ENCODE measurements at regions not wholly inside any gene's neighbourhood (a gene's known extent, or its start where the extent isn't known, plus 50 kb on each side); places are given as distances from the start of the nearest gene placed in this dataset.

DNA sequence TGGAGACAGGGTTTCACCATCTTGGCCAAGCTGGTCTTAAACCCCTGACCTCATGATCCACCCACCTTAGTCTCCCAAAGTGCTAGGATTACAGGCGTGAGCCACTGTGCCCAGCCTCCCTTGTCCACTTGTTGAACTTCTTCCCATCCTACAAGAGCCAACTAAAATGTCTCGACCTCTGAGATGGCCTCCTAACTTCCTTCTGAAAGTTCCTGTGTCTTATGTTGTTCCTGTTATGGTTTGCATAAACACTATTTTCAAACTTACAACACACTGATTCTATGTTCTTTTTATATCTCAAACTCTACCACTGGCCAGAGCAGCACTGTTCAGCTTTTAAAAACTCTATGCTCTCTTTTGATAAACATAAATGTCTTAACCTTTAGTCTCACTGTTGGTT is 63.3 kb upstream of the UGP2 start:
- peaks cover 12% of the 10 kb centered on the region for H3K4me1 Mint-ChIP-seq (ENCODE audit: low read depth)
- H3K27ac Mint-ChIP-seq = no peak overlapping the region
- H3K27me3 Mint-ChIP-seq (ENCODE audit: insufficient read depth) = no peaks in the 10 kb centered on the region

GRCh38 chr2:63780518-63781155 is 61.1 kb upstream of the UGP2 start:
- Mint-ChIP-seq H3K9me3 (no peaks in the 10 kb centered on the region), H3K27ac (no peak overlapping the region), H3K4me3 (no peak overlapping the region), H3K36me3 (ENCODE audit: low read depth) (0 out of 2 replicates have a peak, but pooled peaks cover 4% of the 10 kb centered on the region), H3K4me1 (ENCODE audit: low read depth) (peaks cover 12% of the 10 kb centered on the region), H3K27me3 (ENCODE audit: insufficient read depth) (no peaks in the 10 kb centered on the region)
- no peak for DNase-seq
- TF ChIP-seq CTCF (IDR thresholded peaks at IDR 0.05) = no peak

More for the DNA sequence above, 63.3 kb upstream of the UGP2 start:
- H3K4me3 Mint-ChIP-seq = no peak overlapping the region
- H3K9me3 Mint-ChIP-seq = no peaks in the 10 kb centered on the region
- TF ChIP-seq CTCF (IDR thresholded peaks at IDR 0.05) = no peak
- DNase-seq = no peak
- 0 out of 2 replicates have a peak, but pooled peaks cover 4% of the 10 kb centered on the region for H3K36me3 Mint-ChIP-seq (ENCODE audit: low read depth)

DNA sequence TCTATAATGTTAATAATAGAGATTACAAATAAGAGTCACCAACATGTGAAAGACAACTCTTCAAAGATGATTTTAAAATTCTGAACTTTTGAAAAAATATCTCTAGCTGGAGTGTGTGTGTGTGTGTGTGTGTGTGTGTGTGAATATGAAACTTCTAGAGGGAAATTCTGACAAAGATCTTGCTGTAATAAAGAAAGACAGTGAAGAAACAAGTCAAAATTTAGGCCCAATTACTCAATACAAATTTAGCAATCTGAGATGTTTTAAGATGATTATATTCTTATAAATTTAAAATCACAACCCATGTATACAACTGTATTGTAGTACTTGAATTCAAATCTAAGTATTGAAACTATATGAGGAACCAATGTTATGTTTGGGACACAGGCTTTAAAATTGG is 57.2 kb upstream of the UGP2 start:
- H3K27ac Mint-ChIP-seq = no peak overlapping the region
- no peak overlapping the region for H3K4me3 Mint-ChIP-seq
- no peaks in the 10 kb centered on the region for H3K9me3 Mint-ChIP-seq
- no peak for TF ChIP-seq CTCF (IDR thresholded peaks at IDR 0.05)
- H3K27me3 Mint-ChIP-seq (ENCODE audit: insufficient read depth) = no peaks in the 10 kb centered on the region; the same call in 1 of the 2 replicates
- H3K36me3 Mint-ChIP-seq (ENCODE audit: low read depth) = no peaks in the 10 kb centered on the region
- H3K4me1 Mint-ChIP-seq (ENCODE audit: low read depth) = peaks cover 28% of the 10 kb centered on the region
- DNase-seq = no peak

GRCh38 chr2:63785096-63785495 is 56.6 kb upstream of the UGP2 start:
- Mint-ChIP-seq H3K9me3 (no peaks in the 10 kb centered on the region), H3K27ac (no peak overlapping the region), H3K27me3 (ENCODE audit: insufficient read depth) (no peaks in the 10 kb centered on the region; the same call in 1 of the 2 replicates), H3K4me3 (no peak overlapping the region), H3K4me1 (ENCODE audit: low read depth) (peaks cover 34% of the 10 kb centered on the region), H3K36me3 (ENCODE audit: low read depth) (no peaks in the 10 kb centered on the region)
- DNase-seq = no peak
- TF ChIP-seq CTCF (IDR thresholded peaks at IDR 0.05) = no peak

GRCh38 chr2:63786471-63786870 is 55.2 kb upstream of the UGP2 start:
- H3K4me3 Mint-ChIP-seq = no peak overlapping the region
- H3K27me3 Mint-ChIP-seq (ENCODE audit: insufficient read depth) = no peaks in the 10 kb centered on the region; the same call in 1 of the 2 replicates
- no peaks in the 10 kb centered on the region for H3K9me3 Mint-ChIP-seq
- H3K4me1 Mint-ChIP-seq (ENCODE audit: low read depth) = peaks cover 36% of the 10 kb centered on the region
- H3K36me3 Mint-ChIP-seq (ENCODE audit: low read depth) = no peaks in the 10 kb centered on the region
- H3K27ac Mint-ChIP-seq = no peak overlapping the region
- no peak for DNase-seq
- TF ChIP-seq CTCF (IDR thresholded peaks at IDR 0.05) = no peak

Measured in HFFc6 (cell line).